Neural cell (in vitro differentiated cells): ENCODE measurements at regions not wholly inside any gene's neighbourhood (a gene's known extent, or its start where the extent isn't known, plus 50 kb on each side); places are given as distances from the start of the nearest gene placed in this dataset.

Experiments
- H2AFZ ChIP-seq: fragments of 200-600, 300-800 bp; sonication (generic), shearing (Covaris generic); 2 replicates; pipeline ENCODE4 v1.6.0; 2014; ENCODE audit warnings: low read depth, mild to moderate bottlenecking, antibody characterized with exemption, low read length, moderate library complexity
- H3F3A ChIP-seq: fragments of 200-600 bp; shearing (Covaris generic); 2 replicates; pipeline ENCODE4 v1.6.1; 2016; ENCODE audit warnings: mild to moderate bottlenecking, moderate library complexity, mixed read lengths, antibody characterized with exemption, low read length; ENCODE audit not compliant: insufficient read depth, poor library complexity, severe bottlenecking
- H3K27ac ChIP-seq: fragments of 200-600, 300-800 bp; sonication (generic), shearing (Covaris generic); 2 replicates; pipeline ENCODE4 v1.5.1; 2014; ENCODE audit warnings: mild to moderate bottlenecking, low read length, moderate library complexity
- H3K27me3 ChIP-seq: fragments of 300-800, 200-600 bp; sonication (generic), shearing (Covaris generic); 2 replicates; pipeline ENCODE4 v1.6.0; 2014; ENCODE audit warnings: mild to moderate bottlenecking, low read depth, low read length, moderate library complexity; ENCODE audit not compliant: insufficient read depth
- H3K36me3 ChIP-seq: fragments of 300-800, 200-600 bp; sonication (generic), shearing (Covaris generic); 2 replicates; pipeline ENCODE4 v1.5.1; 2014; ENCODE audit warnings: mild to moderate bottlenecking, antibody characterized with exemption, low read length, moderate library complexity; ENCODE audit not compliant: insufficient read depth
- H3K4me2 ChIP-seq: fragments of 300-800, 200-600 bp; sonication (generic), shearing (Covaris generic); 2 replicates; pipeline ENCODE4 v1.6.0; 2014; ENCODE audit warnings: mild to moderate bottlenecking, low read length
- H3K4me3 ChIP-seq: fragments of 300-800, 200-600 bp; sonication (generic), shearing (Covaris generic); 2 replicates; pipeline ENCODE4 v1.5.1; 2014; ENCODE audit warnings: mild to moderate bottlenecking, low read length, moderate library complexity
- H3K79me2 ChIP-seq: fragments of 200-600 bp; shearing (Covaris generic); replicated peaks from 2 replicates; pipeline ENCODE4 v1.6.0; 2014; ENCODE audit warnings: mild to moderate bottlenecking, low read length, moderate library complexity; ENCODE audit not compliant: insufficient read depth
- H3K9ac ChIP-seq: fragments of 300-800, 200-600 bp; sonication (generic), shearing (Covaris generic); 2 replicates; pipeline ENCODE4 v1.6.1; 2016; ENCODE audit warnings: mild to moderate bottlenecking, low read length, mixed read lengths
- H3K9me2 ChIP-seq: fragments of 200-600 bp; shearing (Covaris generic); 2 replicates; pipeline ENCODE4 v1.6.1; 2016; ENCODE audit warnings: mild to moderate bottlenecking, low read length, mixed read lengths; ENCODE audit not compliant: insufficient read depth
- H3K9me3 ChIP-seq: fragments of 200-600, 300-800 bp; sonication (generic), shearing (Covaris generic); 2 replicates; pipeline ENCODE4 v1.6.1; 2016; ENCODE audit warnings: mild to moderate bottlenecking, mixed run types, low read length, moderate library complexity, mixed read lengths
- H4K20me1 ChIP-seq: fragments of 200-600 bp; shearing (Covaris generic); 2 replicates; pipeline ENCODE4 v1.6.1; 2016; ENCODE audit warnings: mild to moderate bottlenecking, mixed run types; ENCODE audit not compliant: insufficient read depth
- CTCF ChIP-seq: fragments of 450-650 bp; IDR thresholded peaks from 2 replicates; pipeline ENCODE4 v1.5.1; 2014; ENCODE audit warnings: antibody characterized with exemption, mild to moderate bottlenecking, moderate library complexity; ENCODE audit not compliant: poor library complexity, severe bottlenecking
- EP300 ChIP-seq: fragments of 450-650 bp; conservative IDR thresholded peaks from 2 replicates; pipeline ENCODE4 v1.6.1; 2014; ENCODE audit warnings: antibody characterized with exemption, mild to moderate bottlenecking, moderate library complexity; ENCODE audit not compliant: poor library complexity, severe bottlenecking
- EZH2 ChIP-seq: fragments of 200-600, 300-800 bp; shearing (Covaris generic), sonication (generic); IDR thresholded peaks from 2 replicates; pipeline ENCODE4 v1.6.1; 2014; ENCODE audit warnings: antibody characterized with exemption, low read length, borderline replicate concordance, mild to moderate bottlenecking; ENCODE audit not compliant: insufficient read depth, poor library complexity, severe bottlenecking
- MXI1 ChIP-seq: fragments of 450-650 bp; conservative IDR thresholded peaks from 2 replicates; pipeline ENCODE4 v1.6.1; 2014; ENCODE audit warnings: antibody characterized with exemption, mild to moderate bottlenecking; ENCODE audit not compliant: poor library complexity, severe bottlenecking
- POLR2AphosphoS5 ChIP-seq: IDR thresholded peaks from 2 replicates; pipeline ENCODE4 v1.6.1; 2012
- RAD21 ChIP-seq: fragments of 450-650 bp; conservative IDR thresholded peaks from 2 replicates; pipeline ENCODE4 v1.6.1; 2014; ENCODE audit warnings: antibody characterized with exemption, mild to moderate bottlenecking, moderate library complexity
- REST ChIP-seq: IDR thresholded peaks from 2 replicates; pipeline ENCODE4 v1.6.1; 2012; ENCODE audit warnings: borderline replicate concordance
- SMC3 ChIP-seq: fragments of 450-650 bp; conservative IDR thresholded peaks from 2 replicates; pipeline ENCODE4 v1.6.1; 2014; ENCODE audit warnings: antibody characterized with exemption, mild to moderate bottlenecking, moderate library complexity; ENCODE audit not compliant: poor library complexity
- TAF1 ChIP-seq: IDR thresholded peaks from 2 replicates; pipeline ENCODE4 v1.6.1; 2012; ENCODE audit warnings: low read depth

- no peak for TF ChIP-seq CTCF
These were observed 72.1 kb upstream of the ATP10B start (continued) for GRCh38 chr5:160923936-160924710.

- Histone ChIP-seq H3K79me2 (no peaks in the 10 kb centered on the region), H3K27me3 (no peaks in the 10 kb centered on the region), H3K36me3 (no peaks in the 10 kb centered on the region), H3K9me2 (no peaks in the 10 kb centered on the region), H4K20me1 (no peaks in the 10 kb centered on the region), H3K9ac (no peak overlapping the region), H3K4me3 (no peak overlapping the region), H3K27ac (no peak overlapping the region), H3K9me3 (no peaks in the 10 kb centered on the region), H2AFZ (no peak overlapping the region), H3F3A (no peaks in the 10 kb centered on the region), H3K4me2 (no peak overlapping the region)
- TF ChIP-seq TAF1, result no peak
- TF ChIP-seq EZH2, result no peak
- TF ChIP-seq POLR2AphosphoS5, result no peak
- TF ChIP-seq MXI1, result no peak
- no peak for TF ChIP-seq REST
- no peak for TF ChIP-seq RAD21
- TF ChIP-seq CTCF, result no peak
- TF ChIP-seq EP300, result no peak
- TF ChIP-seq SMC3, result no peak
These were observed 71.4 kb upstream of the ATP10B start for GRCh38 chr5:160923411-160923810.
